ENCODE measurements at regions not wholly inside any gene's neighbourhood (a gene's known extent, or its start where the extent isn't known, plus 50 kb on each side); places are given as distances from the start of the nearest gene placed in this dataset.

GRCh38 chr5:110339399-110339798 is 387.1 kb downstream of the TMEM232 start:
- no peak for DNase-seq
- Histone ChIP-seq H3K4me3 (ENCODE audit: low read depth, low read length) (no peak overlapping the region), H3K27me3 (ENCODE audit: insufficient read depth, low read depth, severe bottlenecking) (no peaks in the 10 kb centered on the region), H3K9me3 (ENCODE audit: severe bottlenecking) (no peaks in the 10 kb centered on the region), H3K27ac (no peak overlapping the region), H3K36me3 (no peaks in the 10 kb centered on the region)
- TF ChIP-seq CTCF (IDR thresholded peaks at IDR 0.05; ENCODE audit: low read depth, low read length) = no peak

DNA sequence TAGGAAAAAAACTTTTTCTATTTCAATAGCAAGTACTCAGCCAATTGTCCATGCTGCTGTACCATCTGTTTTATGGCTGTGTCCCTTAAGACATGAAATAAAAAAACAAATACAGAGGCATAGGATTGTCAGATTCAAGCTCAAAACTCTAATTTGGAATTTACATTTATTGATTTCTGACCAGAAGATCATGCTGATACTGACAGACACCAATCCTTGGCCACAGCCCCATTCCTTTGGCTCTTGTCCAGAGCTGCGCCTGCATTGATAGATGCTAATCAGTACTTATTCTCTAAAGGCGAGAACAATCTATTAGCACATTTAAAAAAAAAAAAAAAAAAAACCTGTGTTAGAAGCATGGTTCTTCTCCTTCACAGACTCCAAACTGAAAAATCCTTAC is 384.6 kb downstream of the TMEM232 start:
- no peak for TF ChIP-seq CTCF (IDR thresholded peaks at IDR 0.05; ENCODE audit: low read depth, low read length)
- H3K36me3 ChIP-seq = no peaks in the 10 kb centered on the region
- no peak overlapping the region for H3K4me3 ChIP-seq (ENCODE audit: low read depth, low read length)
- H3K27me3 ChIP-seq (ENCODE audit: insufficient read depth, low read depth, severe bottlenecking) = no peaks in the 10 kb centered on the region
- no peak for DNase-seq
- H3K27ac ChIP-seq = no peak overlapping the region
- H3K9me3 ChIP-seq (ENCODE audit: severe bottlenecking) = no peaks in the 10 kb centered on the region

GRCh38 chr5:110342683-110343082 is 383.8 kb downstream of the TMEM232 start:
- H3K36me3 ChIP-seq = no peaks in the 10 kb centered on the region
- no peak for DNase-seq
- no peak for TF ChIP-seq CTCF (IDR thresholded peaks at IDR 0.05; ENCODE audit: low read depth, low read length)

DNA sequence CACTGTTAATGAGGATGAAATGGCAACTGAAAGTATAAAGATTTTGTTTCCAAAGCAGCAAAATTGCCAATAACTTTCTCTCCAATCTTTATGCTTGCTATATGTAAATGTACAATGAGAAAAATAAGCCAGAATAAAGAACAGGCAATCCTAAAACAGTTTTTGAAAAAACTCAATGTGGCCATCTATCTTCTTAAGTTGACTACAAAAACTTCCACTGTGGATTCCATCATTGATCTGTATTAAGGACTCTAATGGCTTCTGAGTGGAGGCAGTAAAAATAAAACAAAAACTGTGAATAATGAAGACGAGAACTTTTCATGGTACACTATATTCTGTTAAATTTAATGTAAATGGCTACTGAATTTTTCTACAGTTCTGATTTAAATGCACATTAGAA is 382.9 kb downstream of the TMEM232 start:
- Histone ChIP-seq H3K27ac (no peak overlapping the region), H3K4me3 (ENCODE audit: low read depth, low read length) (no peak overlapping the region), H3K36me3 (no peaks in the 10 kb centered on the region), H3K9me3 (ENCODE audit: severe bottlenecking) (no peaks in the 10 kb centered on the region), H3K27me3 (ENCODE audit: insufficient read depth, low read depth, severe bottlenecking) (no peaks in the 10 kb centered on the region)
- TF ChIP-seq CTCF (IDR thresholded peaks at IDR 0.05; ENCODE audit: low read depth, low read length) = no peak
- DNase-seq = no peak

More at GRCh38 chr5:110342683-110343082, 383.8 kb downstream of the TMEM232 start:
- no peaks in the 10 kb centered on the region for H3K27me3 ChIP-seq (ENCODE audit: insufficient read depth, low read depth, severe bottlenecking)
- H3K9me3 ChIP-seq (ENCODE audit: severe bottlenecking) = no peaks in the 10 kb centered on the region
- no peak overlapping the region for H3K4me3 ChIP-seq (ENCODE audit: low read depth, low read length)
- H3K27ac ChIP-seq = no peak overlapping the region

- no peak for DNase-seq
- no peak for TF ChIP-seq CTCF (IDR thresholded peaks at IDR 0.05; ENCODE audit: low read depth, low read length)
- Histone ChIP-seq H3K4me3 (ENCODE audit: low read depth, low read length) (no peak overlapping the region), H3K27me3 (ENCODE audit: insufficient read depth, low read depth, severe bottlenecking) (no peaks in the 10 kb centered on the region), H3K36me3 (no peaks in the 10 kb centered on the region), H3K9me3 (ENCODE audit: severe bottlenecking) (no peaks in the 10 kb centered on the region), H3K27ac (no peak overlapping the region)
Measured at GRCh38 chr5:110345623-110346022, 380.8 kb downstream of the TMEM232 start.

DNA sequence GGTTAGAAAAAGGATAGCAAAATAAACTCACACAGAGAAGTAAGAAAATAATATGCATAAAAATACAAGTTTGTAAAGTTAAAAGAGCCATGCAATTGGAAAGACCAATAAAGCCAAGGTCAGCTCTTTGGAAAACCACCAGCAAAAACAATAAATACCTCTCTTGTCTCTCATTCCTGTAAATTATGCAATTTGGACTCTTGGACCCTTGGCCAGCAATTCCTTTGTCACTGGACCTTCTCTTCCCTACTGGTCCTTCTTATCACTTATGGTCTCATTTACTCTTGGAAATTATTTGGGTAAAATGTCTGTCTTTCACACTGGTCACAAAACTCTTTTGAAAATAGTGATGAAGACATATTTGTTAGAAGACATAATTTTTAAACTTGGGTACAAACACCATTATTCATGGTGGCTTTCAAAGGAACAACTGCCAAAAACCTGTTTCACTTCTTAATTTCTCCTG is 379.5 kb downstream of the TMEM232 start:
- H3K27me3 ChIP-seq (ENCODE audit: insufficient read depth, low read depth, severe bottlenecking) = no peaks in the 10 kb centered on the region
- TF ChIP-seq CTCF (IDR thresholded peaks at IDR 0.05; ENCODE audit: low read depth, low read length) = no peak
- no peak for DNase-seq
- H3K36me3 ChIP-seq = no peaks in the 10 kb centered on the region
- H3K4me3 ChIP-seq (ENCODE audit: low read depth, low read length) = no peak overlapping the region
- no peak overlapping the region for H3K27ac ChIP-seq
- no peaks in the 10 kb centered on the region for H3K9me3 ChIP-seq (ENCODE audit: severe bottlenecking)
